Dermis blood vessel endothelial cell (primary cell): ENCODE measurements at regions not wholly inside any gene's neighbourhood (a gene's known extent, or its start where the extent isn't known, plus 50 kb on each side); places are given as distances from the start of the nearest gene placed in this dataset.
"Not testable (repeated sequence)": the region's sequence is repeated elsewhere in the genome, so short reads cannot be mapped to it uniquely, and the experiment has no call there.

Experiments used
- DNase-seq: peaks from one replicate; pipeline ENCODE4 v3.0.0; 2010

GRCh38 chr4:78691971-78692821, 84.0 kb upstream of the BMP2K start:
- DNase-seq: no peak

- no peak for DNase-seq
Observed at GRCh38 chr4:78692822-78693170, 83.4 kb upstream of the BMP2K start.

- no peak for DNase-seq
Observed at GRCh38 chr4:78693777-78694456, 82.2 kb upstream of the BMP2K start.

GRCh38 chr4:78694457-78694787, 81.7 kb upstream of the BMP2K start:
- no peak for DNase-seq

- no peak for DNase-seq
Observed at GRCh38 chr4:78695910-78696309, 80.2 kb upstream of the BMP2K start.

GRCh38 chr4:78703079-78703478, 73.1 kb upstream of the BMP2K start:
- no peak for DNase-seq

GRCh38 chr4:78704317-78704716, 71.8 kb upstream of the BMP2K start:
- no peak for DNase-seq

- peak; percentile 19 for DNase-seq
Observed at GRCh38 chr4:78704981-78705683, 71.0 kb upstream of the BMP2K start.

GRCh38 chr4:78706302-78706701, 69.8 kb upstream of the BMP2K start:
- DNase-seq: no peak

GRCh38 chr4:78707268-78707667, 68.9 kb upstream of the BMP2K start:
- DNase-seq: no peak

GRCh38 chr4:78707793-78708192, 68.4 kb upstream of the BMP2K start:
- no peak for DNase-seq

GRCh38 chr4:78710536-78710935, 65.6 kb upstream of the BMP2K start:
- DNase-seq: no peak

GRCh38 chr4:78711676-78712075, 64.5 kb upstream of the BMP2K start:
- DNase-seq: no peak

- not testable (repeated sequence) for DNase-seq
Observed at GRCh38 chr4:78714598-78714997, 61.6 kb upstream of the BMP2K start.

- not testable (repeated sequence) for DNase-seq
Observed at GRCh38 chr4:78715372-78715771, 60.8 kb upstream of the BMP2K start.

- DNase-seq: not testable (repeated sequence)
Observed at GRCh38 chr4:78717712-78718111, 58.4 kb upstream of the BMP2K start.

- DNase-seq: no peak
Observed at GRCh38 chr4:78720204-78720603, 55.9 kb upstream of the BMP2K start.

- peak; percentile 60 for DNase-seq
Observed at GRCh38 chr4:78720994-78721677, 55.0 kb upstream of the BMP2K start.

- no peak for DNase-seq
Observed at GRCh38 chr4:78721747-78722146, 54.4 kb upstream of the BMP2K start.

GRCh38 chr4:78722320-78722719, 53.8 kb upstream of the BMP2K start:
- peak; percentile 12 for DNase-seq

GRCh38 chr4:78722878-78723277, 53.3 kb upstream of the BMP2K start:
- no peak for DNase-seq
